ENCODE measurements at regions not wholly inside any gene's neighbourhood (a gene's known extent, or its start where the extent isn't known, plus 50 kb on each side); places are given as distances from the start of the nearest gene placed in this dataset.

DNA sequence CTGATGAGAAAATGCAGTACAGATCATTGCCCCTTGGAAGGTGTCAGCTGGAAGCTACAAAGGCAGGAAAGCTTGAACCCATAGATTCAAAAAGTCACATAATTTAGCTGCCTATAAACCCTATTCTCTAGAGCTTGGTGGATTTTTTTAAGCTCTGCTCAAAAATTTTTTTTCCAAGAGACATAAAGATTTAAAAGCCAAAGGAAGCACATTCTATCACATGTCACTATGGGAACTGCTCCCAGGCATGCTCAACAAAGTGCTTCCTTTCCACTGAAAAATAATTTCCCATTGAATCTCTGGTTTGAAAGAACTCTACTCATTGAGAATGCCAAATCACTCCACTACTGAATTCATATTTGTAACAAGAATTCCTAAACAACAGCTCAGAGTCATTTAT, 419.8 kb downstream of the CETN3 start:
- TF ChIP-seq, protein P1, sequence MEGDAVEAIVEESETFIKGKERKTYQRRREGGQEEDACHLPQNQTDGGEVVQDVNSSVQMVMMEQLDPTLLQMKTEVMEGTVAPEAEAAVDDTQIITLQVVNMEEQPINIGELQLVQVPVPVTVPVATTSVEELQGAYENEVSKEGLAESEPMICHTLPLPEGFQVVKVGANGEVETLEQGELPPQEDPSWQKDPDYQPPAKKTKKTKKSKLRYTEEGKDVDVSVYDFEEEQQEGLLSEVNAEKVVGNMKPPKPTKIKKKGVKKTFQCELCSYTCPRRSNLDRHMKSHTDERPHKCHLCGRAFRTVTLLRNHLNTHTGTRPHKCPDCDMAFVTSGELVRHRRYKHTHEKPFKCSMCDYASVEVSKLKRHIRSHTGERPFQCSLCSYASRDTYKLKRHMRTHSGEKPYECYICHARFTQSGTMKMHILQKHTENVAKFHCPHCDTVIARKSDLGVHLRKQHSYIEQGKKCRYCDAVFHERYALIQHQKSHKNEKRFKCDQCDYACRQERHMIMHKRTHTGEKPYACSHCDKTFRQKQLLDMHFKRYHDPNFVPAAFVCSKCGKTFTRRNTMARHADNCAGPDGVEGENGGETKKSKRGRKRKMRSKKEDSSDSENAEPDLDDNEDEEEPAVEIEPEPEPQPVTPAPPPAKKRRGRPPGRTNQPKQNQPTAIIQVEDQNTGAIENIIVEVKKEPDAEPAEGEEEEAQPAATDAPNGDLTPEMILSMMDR (IDR thresholded peaks at IDR 0.05; ENCODE audit: insufficient read depth, low read length): no peak
- no peak for TF ChIP-seq SPI1 (IDR thresholded peaks at IDR 0.05; ENCODE audit: borderline replicate concordance, low read depth)
- no peak for TF ChIP-seq POLR2AphosphoS5 (IDR thresholded peaks at IDR 0.05; ENCODE audit: low read depth)
- TF ChIP-seq, protein P2, sequence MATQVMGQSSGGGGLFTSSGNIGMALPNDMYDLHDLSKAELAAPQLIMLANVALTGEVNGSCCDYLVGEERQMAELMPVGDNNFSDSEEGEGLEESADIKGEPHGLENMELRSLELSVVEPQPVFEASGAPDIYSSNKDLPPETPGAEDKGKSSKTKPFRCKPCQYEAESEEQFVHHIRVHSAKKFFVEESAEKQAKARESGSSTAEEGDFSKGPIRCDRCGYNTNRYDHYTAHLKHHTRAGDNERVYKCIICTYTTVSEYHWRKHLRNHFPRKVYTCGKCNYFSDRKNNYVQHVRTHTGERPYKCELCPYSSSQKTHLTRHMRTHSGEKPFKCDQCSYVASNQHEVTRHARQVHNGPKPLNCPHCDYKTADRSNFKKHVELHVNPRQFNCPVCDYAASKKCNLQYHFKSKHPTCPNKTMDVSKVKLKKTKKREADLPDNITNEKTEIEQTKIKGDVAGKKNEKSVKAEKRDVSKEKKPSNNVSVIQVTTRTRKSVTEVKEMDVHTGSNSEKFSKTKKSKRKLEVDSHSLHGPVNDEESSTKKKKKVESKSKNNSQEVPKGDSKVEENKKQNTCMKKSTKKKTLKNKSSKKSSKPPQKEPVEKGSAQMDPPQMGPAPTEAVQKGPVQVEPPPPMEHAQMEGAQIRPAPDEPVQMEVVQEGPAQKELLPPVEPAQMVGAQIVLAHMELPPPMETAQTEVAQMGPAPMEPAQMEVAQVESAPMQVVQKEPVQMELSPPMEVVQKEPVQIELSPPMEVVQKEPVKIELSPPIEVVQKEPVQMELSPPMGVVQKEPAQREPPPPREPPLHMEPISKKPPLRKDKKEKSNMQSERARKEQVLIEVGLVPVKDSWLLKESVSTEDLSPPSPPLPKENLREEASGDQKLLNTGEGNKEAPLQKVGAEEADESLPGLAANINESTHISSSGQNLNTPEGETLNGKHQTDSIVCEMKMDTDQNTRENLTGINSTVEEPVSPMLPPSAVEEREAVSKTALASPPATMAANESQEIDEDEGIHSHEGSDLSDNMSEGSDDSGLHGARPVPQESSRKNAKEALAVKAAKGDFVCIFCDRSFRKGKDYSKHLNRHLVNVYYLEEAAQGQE (IDR thresholded peaks at IDR 0.05; ENCODE audit: insufficient replicate concordance, low read depth): no peak
- DNase-seq (ENCODE audit: low read depth in 1 of 2, low spot score in 1 of 2): no peak
- H3K27me3 ChIP-seq (ENCODE audit: insufficient read depth, poor library complexity, severe bottlenecking): no peaks in the 10 kb centered on the region
- no peak overlapping the region for H3K4me3 ChIP-seq (replicated peaks; ENCODE audit: insufficient read depth, low read length)
- no peak overlapping the region for H3K27ac ChIP-seq (replicated peaks)

DNA sequence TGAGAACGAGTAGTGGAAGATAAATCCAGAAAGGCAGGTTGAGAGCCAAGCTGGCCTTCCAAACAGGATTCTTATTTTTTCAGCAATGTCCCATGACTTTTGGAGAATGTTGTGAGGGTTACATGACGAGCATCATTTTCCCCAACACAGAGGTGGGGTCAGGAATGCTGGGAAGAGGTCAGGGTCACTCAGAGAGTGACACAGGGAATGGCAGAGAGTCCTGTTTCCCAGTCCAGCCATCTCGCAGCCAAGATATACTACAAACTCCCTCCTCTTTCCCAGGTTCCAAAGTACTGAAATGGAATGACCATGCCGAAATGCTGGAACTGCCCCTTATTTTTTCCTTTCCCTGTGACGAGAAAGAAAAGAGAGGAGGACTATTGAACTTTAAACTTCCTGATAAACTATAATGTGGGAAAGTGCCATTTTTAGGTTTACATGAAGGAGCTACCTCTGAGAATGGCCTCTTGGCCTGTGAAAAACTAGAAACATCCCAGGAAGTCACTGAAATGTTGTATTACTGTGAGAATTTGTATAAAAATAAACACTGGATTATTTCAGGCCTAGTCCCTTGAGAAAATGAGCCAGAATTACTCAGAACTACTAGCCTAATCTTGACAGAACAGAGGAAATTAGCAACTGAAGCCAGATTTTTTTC, 420.4 kb downstream of the CETN3 start:
- DNase-seq (ENCODE audit: low read depth in 1 of 2, low spot score in 1 of 2): no peak
- no peak for TF ChIP-seq SPI1 (IDR thresholded peaks at IDR 0.05; ENCODE audit: borderline replicate concordance, low read depth)
- TF ChIP-seq POLR2AphosphoS5 (IDR thresholded peaks at IDR 0.05; ENCODE audit: low read depth): no peak
- TF ChIP-seq, protein P2 (IDR thresholded peaks at IDR 0.05; ENCODE audit: insufficient replicate concordance, low read depth): no peak
- TF ChIP-seq, protein P1 (IDR thresholded peaks at IDR 0.05; ENCODE audit: insufficient read depth, low read length): no peak
- TF ChIP-seq GABPA (IDR thresholded peaks at IDR 0.05; ENCODE audit: low read depth): no peak
- H3K27ac ChIP-seq (replicated peaks): no peak overlapping the region
- H3K4me3 ChIP-seq (replicated peaks; ENCODE audit: insufficient read depth, low read length): no peak overlapping the region
- no peaks in the 10 kb centered on the region for H3K27me3 ChIP-seq (ENCODE audit: insufficient read depth, poor library complexity, severe bottlenecking)

DNA sequence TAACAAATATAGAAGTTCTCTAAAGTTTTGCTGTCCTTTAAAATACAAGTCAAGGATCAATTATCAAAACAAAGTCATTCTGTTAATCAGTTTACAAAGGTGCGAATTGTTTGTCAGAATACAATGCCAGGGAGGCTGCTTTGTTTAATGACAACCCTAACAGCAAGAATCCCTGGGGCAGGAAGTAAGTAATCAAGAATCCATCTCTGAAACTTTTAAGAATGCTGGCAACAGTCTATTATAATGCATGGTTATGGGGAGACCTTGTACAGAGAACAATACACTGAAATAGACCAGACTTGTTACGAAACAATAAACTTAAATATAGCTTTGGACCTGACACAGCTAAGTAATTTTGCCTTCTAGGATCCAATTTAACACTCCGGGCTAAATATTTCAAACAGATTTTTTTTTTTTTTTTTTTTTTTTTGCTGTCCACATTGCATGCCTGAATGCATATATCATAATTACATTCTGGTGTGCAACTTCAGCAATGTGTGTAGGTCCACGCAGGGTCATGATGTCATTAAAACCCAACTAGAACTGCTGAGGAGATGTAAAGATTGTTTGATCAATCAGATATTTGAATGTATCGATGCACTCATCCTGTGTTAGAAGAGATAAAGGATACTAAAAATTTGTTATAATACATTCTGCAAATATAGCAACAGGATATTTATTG, 421.3 kb downstream of the CETN3 start:
- no peak overlapping the region for H3K27ac ChIP-seq (replicated peaks)

More for the DNA sequence above, 421.3 kb downstream of the CETN3 start:
- no peaks in the 10 kb centered on the region for H3K27me3 ChIP-seq (ENCODE audit: insufficient read depth, poor library complexity, severe bottlenecking)
- no peak for DNase-seq (ENCODE audit: low read depth in 1 of 2, low spot score in 1 of 2)
- no peak overlapping the region for H3K4me3 ChIP-seq (replicated peaks; ENCODE audit: insufficient read depth, low read length)
- TF ChIP-seq SPI1 (IDR thresholded peaks at IDR 0.05; ENCODE audit: borderline replicate concordance, low read depth) (no peak), GABPA (IDR thresholded peaks at IDR 0.05; ENCODE audit: low read depth) (no peak), POLR2AphosphoS5 (IDR thresholded peaks at IDR 0.05; ENCODE audit: low read depth) (no peak)
- TF ChIP-seq, protein P1 (IDR thresholded peaks at IDR 0.05; ENCODE audit: insufficient read depth, low read length): no peak
- TF ChIP-seq, protein P2 (IDR thresholded peaks at IDR 0.05; ENCODE audit: insufficient replicate concordance, low read depth): no peak
